Activated CD8-positive, alpha-beta T cell treated with anti-CD3 and anti-CD28 coated beads for 36 hours (primary cell): ENCODE measurements at regions not wholly inside any gene's neighbourhood (a gene's known extent, or its start where the extent isn't known, plus 50 kb on each side); places are given as distances from the start of the nearest gene placed in this dataset.

Experiments
- ATAC-seq: fragments of 200-7000 bp; cut with Tn5 transposase; one replicate; pipeline ENCODE4 v1.10.0; 2021; ENCODE audit warnings: mild to moderate bottlenecking, moderate library complexity
- CTCF ChIA-PET: fragments of 350-600 bp; sonication (Branson Sonifier 250); formaldehyde crosslinking; loops from one replicate; lab custom pipeline; 2021; ENCODE audit warnings: antibody characterized with exemption; lab: Charles Lee
- POLR2A ChIA-PET: fragments of 350-600 bp; sonication (Branson Sonifier 250); formaldehyde crosslinking; loops from one replicate; lab custom pipeline; 2021; ENCODE audit warnings: antibody characterized with exemption; lab: Charles Lee
- DNase-seq: peaks from one replicate; pipeline ENCODE4 v3.0.0-alpha.2; 2020
- H3K27ac Mint-ChIP-seq: one replicate; pipeline ENCODE4 v1.8.0; 2021; ENCODE audit warnings: mild to moderate bottlenecking, mixed read lengths
- H3K27me3 Mint-ChIP-seq: one replicate; pipeline ENCODE4 v1.8.0; 2021; ENCODE audit warnings: mixed read lengths
- H3K36me3 Mint-ChIP-seq: one replicate; pipeline ENCODE4 v1.8.0; 2021; ENCODE audit warnings: low read depth, mixed read lengths
- H3K4me1 Mint-ChIP-seq: one replicate; pipeline ENCODE4 v1.8.0; 2021; ENCODE audit warnings: low read depth, mixed read lengths
- H3K4me3 Mint-ChIP-seq: one replicate; pipeline ENCODE4 v1.8.0; 2021; ENCODE audit warnings: mild to moderate bottlenecking, moderate library complexity, mixed read lengths
- H3K9me3 Mint-ChIP-seq: one replicate; pipeline ENCODE4 v1.8.0; 2021; ENCODE audit warnings: mixed read lengths
- CTCF ChIP-seq: fragments of 200-600 bp; IDR thresholded peaks from one replicate; pipeline ENCODE4 v1.8.0; 2022; ENCODE audit warnings: antibody characterized with exemption, mild to moderate bottlenecking
- intact Hi-C: fragments of 100-400 bp; cut with micrococcal nuclease; formaldehyde crosslinking; loops from one replicate; pipeline ENCODE4 v1.10.0; 2022

GRCh38 chr4:64846417-64846816 lies 437.2 kb upstream of the TECRL start:
- H3K9me3 Mint-ChIP-seq = no peaks in the 10 kb centered on the region

DNA sequence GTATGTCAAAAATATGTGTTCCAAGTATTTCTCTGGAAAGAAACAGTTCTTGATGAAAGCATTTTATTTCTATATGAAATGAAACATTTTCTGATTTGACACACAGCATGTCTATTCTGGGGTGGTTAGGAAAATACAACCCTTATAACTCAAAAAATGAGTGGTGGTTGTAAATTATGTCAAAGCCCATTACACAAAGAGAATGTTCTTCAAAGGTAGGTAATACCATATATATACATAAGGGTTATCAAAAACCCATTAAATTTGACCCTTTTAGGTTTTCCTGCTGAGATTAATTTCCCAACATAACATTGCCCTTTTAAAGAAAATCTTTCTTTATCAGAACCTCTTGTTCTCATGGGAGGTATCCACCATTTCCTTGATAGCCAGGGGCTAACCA lies 420.5 kb upstream of the TECRL start:
- no peak for ATAC-seq
- CTCF ChIA-PET = no interaction called here
- Mint-ChIP-seq H3K27ac (no peak overlapping the region), H3K9me3 (peaks cover 9% of the 10 kb centered on the region), H3K4me3 (no peak overlapping the region), H3K36me3 (no peaks in the 10 kb centered on the region), H3K4me1 (no peaks in the 10 kb centered on the region), H3K27me3 (no peaks in the 10 kb centered on the region)
- DNase-seq = no peak
- intact Hi-C loops = no loop called here
- POLR2A ChIA-PET = no interaction called here
- no peak for TF ChIP-seq CTCF

More at GRCh38 chr4:64846417-64846816, 437.2 kb upstream of the TECRL start:
- no peak overlapping the region for H3K4me3 Mint-ChIP-seq
- no peaks in the 10 kb centered on the region for H3K36me3 Mint-ChIP-seq
- TF ChIP-seq CTCF = no peak
- ChIA-PET CTCF (no interaction called here), POLR2A (no interaction called here)
- no peaks in the 10 kb centered on the region for H3K27me3 Mint-ChIP-seq
- no peaks in the 10 kb centered on the region for H3K4me1 Mint-ChIP-seq
- ATAC-seq (no peak), DNase-seq (no peak)
- no peak overlapping the region for H3K27ac Mint-ChIP-seq
- intact Hi-C loops = no loop called here

- H3K36me3 Mint-ChIP-seq = no peaks in the 10 kb centered on the region
- POLR2A ChIA-PET = no interaction called here
- intact Hi-C loops = no loop called here
- CTCF ChIA-PET = no interaction called here
- H3K27me3 Mint-ChIP-seq = no peaks in the 10 kb centered on the region
- no peak for DNase-seq
- ATAC-seq = no peak
- no peak overlapping the region for H3K4me3 Mint-ChIP-seq
- H3K9me3 Mint-ChIP-seq = peaks cover 4% of the 10 kb centered on the region
- TF ChIP-seq CTCF = no peak
- H3K4me1 Mint-ChIP-seq = no peaks in the 10 kb centered on the region
- H3K27ac Mint-ChIP-seq = no peak overlapping the region
These were observed 415.3 kb upstream of the TECRL start for GRCh38 chr4:64824591-64824990.

DNA sequence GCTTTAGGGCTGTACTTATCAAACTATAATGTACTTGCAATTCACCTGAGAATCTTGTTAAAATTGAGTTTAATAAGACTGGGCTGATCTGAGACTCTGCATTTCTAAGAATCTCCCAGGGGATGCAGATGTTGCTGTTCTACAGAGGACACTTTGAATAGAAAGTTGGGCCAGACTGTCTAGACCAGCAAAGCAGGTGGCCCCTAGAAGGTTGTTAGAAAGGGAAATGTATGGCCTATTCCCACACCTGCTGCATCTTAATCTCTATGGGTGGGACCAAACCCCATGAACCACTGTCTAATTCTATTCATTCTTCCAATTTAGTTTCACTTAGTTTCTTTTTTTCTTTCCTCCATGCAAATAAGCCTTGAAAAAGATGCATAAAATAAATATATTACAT lies 413.2 kb upstream of the TECRL start:
- Mint-ChIP-seq H3K36me3 (no peaks in the 10 kb centered on the region), H3K9me3 (peaks cover 4% of the 10 kb centered on the region), H3K27me3 (no peaks in the 10 kb centered on the region), H3K4me3 (no peak overlapping the region), H3K4me1 (no peaks in the 10 kb centered on the region), H3K27ac (no peak overlapping the region)
- DNase-seq (no peak), ATAC-seq (no peak)
- POLR2A ChIA-PET = no interaction called here
- no peak for TF ChIP-seq CTCF
- intact Hi-C loops = no loop called here
- CTCF ChIA-PET = no interaction called here

DNA sequence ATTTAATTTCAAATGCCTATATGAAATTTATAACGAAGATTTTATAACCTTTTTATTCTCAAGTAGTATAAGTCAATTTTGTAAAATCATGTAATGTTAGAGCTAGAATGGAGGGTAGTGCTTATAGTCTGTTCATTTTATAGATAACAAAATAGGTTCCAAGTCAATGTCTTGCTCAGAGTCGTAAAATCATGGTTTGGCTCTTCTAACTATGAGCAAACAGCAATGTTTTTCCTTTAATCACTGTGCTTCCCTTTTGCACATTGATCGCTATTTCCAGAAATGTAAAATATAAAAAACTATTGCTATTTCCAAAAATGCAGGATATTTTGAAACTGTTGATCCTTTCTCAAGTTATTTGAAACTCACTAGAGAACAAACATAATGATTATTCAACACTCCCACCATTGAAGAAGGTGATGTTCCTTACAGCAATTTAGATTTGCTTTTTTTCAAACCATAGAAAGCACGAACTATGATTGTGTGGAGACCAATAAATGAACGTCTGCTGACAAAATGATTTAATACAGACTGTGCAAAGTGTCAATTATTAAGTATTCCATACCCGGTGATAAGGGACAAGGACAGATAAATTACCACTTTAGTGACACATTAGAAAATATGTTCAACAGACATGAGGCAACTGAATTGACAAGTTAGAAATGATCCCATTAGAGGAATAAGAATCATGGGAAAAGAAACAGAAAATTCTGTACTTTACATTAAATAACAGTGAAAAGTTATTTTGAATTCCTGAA lies 412.1 kb upstream of the TECRL start:
- no peak overlapping the region for H3K27ac Mint-ChIP-seq
- no peak overlapping the region for H3K4me3 Mint-ChIP-seq
- no peak for TF ChIP-seq CTCF
- no peaks in the 10 kb centered on the region for H3K36me3 Mint-ChIP-seq
- no peak for DNase-seq
- POLR2A ChIA-PET = no interaction called here
- ATAC-seq = no peak
- H3K27me3 Mint-ChIP-seq = no peaks in the 10 kb centered on the region
- CTCF ChIA-PET = no interaction called here
- intact Hi-C loops = no loop called here
- H3K9me3 Mint-ChIP-seq = peaks cover 4% of the 10 kb centered on the region
- no peaks in the 10 kb centered on the region for H3K4me1 Mint-ChIP-seq
